ENCODE measurements at regions not wholly inside any gene's neighbourhood (a gene's known extent, or its start where the extent isn't known, plus 50 kb on each side); places are given as distances from the start of the nearest gene placed in this dataset.
A peak's percentile ranks its signal among the peaks of the same experiment; 100 is the strongest.
"Not testable (repeated sequence)": the region's sequence is repeated elsewhere in the genome, so short reads cannot be mapped to it uniquely, and the experiment has no call there.

DNA sequence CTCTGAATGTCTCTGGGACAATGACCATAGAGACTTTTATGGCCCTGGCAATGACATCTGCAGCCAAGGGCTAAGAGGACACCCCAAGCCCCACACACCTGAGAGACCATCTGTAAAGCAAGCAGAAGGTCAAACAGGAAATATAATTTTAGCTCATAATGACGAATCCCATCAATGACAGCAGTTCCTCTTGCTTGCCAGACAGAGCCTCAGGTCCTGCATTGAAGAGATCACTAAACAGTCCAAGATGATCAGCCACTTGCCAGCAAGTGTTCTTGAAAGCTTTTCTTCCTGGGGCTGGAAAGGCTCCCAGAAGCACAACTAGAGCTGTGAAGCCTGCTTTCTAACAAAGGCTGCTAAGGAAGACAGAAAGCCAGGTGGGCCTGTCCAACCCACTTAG, 993.7 kb upstream of the AUTS2 start:
- DNase-seq (ENCODE audit: low read depth, low spot score) = no peak

GRCh38 chr7:68610701-68611100, 987.6 kb upstream of the AUTS2 start:
- no peak for DNase-seq (ENCODE audit: low read depth, low spot score)

GRCh38 chr7:68613405-68613804, 984.9 kb upstream of the AUTS2 start:
- peak; percentile 5 for DNase-seq (ENCODE audit: low read depth, low spot score)

- no peak for DNase-seq (ENCODE audit: low read depth, low spot score)
These were observed 984.4 kb upstream of the AUTS2 start for GRCh38 chr7:68613897-68614296.

DNA sequence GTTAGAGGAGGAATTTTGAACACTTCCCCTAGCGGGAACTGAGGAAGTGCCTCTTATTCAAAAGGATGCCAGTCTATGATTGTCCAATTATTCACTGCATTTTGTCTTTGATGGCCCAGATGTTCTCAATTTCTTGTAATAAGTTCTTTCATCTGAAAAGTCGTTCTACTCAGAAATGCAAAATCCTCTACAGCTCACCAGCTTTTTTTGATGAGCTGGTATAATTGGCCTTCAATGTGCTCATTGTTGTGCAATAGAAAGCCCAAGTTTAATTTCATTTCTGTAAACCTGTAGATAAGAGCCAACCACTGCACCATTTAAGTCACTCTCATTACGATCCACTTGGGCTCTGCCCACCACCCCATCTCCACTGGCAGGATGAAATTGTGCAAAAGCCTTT, 978.7 kb upstream of the AUTS2 start:
- DNase-seq (ENCODE audit: low read depth, low spot score) = no peak

DNA sequence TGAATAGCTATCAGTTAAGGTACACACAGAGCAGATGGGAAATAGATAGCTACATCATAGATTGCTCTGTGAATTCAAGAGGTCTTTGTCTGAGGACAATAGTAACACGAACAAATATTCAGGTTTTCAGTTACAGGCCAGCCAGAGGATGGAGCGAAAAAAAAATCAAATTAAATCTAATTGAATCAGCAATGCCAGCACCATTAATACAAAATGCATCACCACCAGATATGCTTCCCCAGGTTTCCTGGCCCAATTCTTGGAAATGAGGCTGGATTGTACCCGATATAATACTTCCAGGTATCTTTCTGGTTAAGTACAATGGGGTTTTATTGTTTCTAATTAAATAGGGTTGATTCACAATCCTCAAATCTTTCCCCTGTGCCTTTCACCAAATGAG, 975.8 kb upstream of the AUTS2 start:
- no peak for DNase-seq (ENCODE audit: low read depth, low spot score)

DNA sequence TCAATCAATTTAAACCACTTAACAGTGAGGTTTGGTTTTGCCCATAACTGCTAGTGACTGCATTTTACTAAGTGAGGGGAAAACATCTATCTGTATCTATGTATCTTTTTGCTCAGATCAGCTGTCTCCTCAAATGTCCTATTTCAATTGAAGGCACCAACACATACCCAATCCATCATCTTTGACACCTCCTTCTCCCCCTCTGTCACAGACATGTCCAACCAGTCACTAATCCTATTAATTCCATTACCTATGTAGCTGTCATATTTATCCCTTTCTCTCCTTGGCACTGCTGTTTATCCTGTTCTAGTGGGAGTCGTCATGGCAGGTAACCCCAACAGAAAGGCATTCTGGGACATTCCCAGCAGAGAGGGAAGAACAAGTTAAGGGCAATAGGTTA, 975.2 kb upstream of the AUTS2 start:
- DNase-seq (ENCODE audit: low read depth, low spot score) = no peak

DNA sequence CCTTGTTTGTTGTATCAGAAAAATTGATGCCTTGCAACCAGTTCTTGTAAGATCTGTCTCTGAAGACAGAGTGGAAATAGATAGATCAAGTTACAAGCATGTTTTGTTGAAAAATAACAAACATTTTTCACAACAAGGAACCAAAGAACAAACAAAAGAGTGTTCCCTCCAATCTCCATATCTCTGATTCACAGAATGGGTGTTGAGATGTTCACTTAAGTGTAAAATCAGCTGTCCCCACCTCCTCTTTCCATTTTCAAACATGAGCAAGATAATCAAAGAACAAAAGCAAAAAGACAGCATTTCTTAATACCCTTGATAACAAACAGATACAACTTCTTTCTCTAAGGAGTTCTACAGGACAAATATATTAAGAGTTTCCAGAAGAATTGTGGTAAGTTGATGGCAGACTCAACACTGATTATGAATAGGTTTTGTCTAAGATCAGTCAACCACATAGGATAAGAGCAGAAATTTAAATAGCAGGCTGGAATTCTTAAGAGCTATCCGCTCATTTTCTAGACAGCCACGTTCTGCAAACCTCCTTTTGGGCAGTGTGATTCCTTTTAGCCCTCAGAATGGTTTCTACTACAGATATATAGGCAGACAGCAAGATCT, 970.9 kb upstream of the AUTS2 start:
- no peak for DNase-seq (ENCODE audit: low read depth, low spot score)

- DNase-seq (ENCODE audit: low read depth, low spot score) = not testable (repeated sequence)
These were observed 967.4 kb upstream of the AUTS2 start for GRCh38 chr7:68630914-68631313.

- DNase-seq (ENCODE audit: low read depth, low spot score) = no peak
These were observed 958.2 kb upstream of the AUTS2 start for GRCh38 chr7:68640103-68640502.

- DNase-seq (ENCODE audit: low read depth, low spot score) = no peak
These were observed 955.5 kb upstream of the AUTS2 start for GRCh38 chr7:68642727-68643126.

DNA sequence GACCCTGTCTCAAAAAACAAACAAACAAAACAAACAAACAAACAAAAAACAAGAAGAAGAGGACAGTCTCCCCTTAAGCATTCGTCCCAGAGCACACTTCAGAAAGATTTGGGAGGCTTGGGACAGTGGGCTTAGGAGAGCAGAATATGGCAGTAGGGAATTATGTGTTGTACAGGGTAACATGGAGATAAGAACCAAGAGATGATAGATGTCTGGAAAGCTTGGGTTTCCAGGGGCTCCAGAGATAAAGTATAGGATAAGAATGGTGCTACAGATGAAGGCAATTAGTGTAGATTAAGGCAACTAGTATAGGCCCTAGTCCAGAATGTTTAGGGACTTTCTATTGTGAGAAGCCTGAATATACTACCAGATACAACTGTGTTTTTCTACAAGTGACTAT, 934.9 kb upstream of the AUTS2 start:
- no peak for DNase-seq (ENCODE audit: low read depth, low spot score)

DNA sequence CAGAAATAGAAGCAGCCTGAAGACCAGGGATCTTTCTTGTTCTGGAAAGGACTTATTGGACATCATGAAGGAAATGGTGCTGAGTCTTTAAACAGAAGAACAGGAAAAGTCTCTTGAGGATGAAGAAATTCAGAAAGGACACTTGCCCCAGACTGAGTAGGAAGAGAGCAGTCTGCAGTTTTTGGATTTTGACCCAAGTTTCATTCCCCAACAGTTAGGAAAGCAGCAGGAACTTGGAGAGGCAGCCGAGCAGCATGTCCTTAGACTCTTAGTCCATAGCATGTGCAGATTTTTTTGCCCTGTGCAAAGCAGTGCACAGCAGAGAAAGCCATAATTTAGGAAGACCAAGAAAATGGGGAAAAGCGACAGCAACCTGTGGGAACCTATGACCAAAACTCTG, 927.2 kb upstream of the AUTS2 start:
- DNase-seq (ENCODE audit: low read depth, low spot score) = no peak

- DNase-seq (ENCODE audit: low read depth, low spot score) = no peak
These were observed 926.6 kb upstream of the AUTS2 start for GRCh38 chr7:68671671-68672070.

- DNase-seq (ENCODE audit: low read depth, low spot score) = no peak
These were observed 923.4 kb upstream of the AUTS2 start for GRCh38 chr7:68674826-68675225.

DNA sequence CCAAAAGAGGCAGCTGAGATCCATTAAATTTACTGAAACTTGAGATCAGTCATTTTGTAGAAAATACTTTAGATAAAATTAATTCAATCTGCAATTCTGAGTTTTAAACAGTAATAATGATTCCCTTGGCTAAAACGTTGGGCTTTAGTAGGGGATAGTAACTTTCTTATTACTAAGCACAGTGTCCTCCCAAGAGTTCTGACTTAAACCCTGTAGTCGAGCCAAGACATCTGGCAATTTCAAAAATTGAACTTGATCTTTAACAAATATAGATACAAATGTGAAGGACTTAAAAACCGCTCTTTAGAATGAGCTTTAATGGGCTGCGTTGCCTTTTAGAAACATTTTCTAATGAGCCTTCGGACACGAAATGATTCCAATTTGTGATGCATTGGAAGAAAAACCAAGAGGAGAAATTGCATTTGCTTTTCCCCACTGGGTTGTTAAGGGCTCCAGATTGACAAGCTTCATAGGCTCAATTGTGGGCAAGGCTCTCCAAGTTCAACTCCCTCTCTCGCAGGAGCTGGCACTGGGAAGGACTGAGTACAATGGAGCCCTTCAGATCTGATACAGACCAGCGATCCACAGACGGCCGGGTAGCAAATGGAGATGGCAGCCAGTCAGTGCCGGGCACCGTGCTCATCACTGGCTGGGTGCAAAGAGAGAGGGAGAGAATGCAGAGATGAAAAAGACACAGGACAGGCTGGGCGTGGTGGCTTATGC, 921.3 kb upstream of the AUTS2 start:
- DNase-seq (ENCODE audit: low read depth, low spot score) = no peak

DNA sequence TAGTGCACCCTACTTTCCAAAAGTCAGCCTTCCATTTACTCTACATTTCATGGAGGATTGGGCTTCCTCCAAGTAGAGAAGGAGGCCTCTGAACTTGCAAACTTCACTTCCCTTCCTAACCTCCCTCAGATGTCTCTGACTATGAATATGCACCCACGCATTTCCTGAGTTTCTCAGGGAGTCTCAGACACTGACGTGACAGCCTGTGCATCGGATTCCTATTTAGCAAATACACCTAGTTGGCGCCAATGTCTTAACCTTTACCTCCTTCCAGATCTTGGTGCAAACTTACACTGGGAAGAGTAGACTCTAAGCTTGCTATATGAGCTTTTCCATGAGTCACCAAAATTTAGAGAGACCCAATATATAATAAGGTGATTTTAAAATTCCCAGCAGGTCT, 920.1 kb upstream of the AUTS2 start:
- no peak for DNase-seq (ENCODE audit: low read depth, low spot score)

- peak; percentile 41 for DNase-seq (ENCODE audit: low read depth, low spot score)
These were observed 918.6 kb upstream of the AUTS2 start for GRCh38 chr7:68679459-68680234.

GRCh38 chr7:68680235-68680872, 917.9 kb upstream of the AUTS2 start:
- no peak for DNase-seq (ENCODE audit: low read depth, low spot score)

DNA sequence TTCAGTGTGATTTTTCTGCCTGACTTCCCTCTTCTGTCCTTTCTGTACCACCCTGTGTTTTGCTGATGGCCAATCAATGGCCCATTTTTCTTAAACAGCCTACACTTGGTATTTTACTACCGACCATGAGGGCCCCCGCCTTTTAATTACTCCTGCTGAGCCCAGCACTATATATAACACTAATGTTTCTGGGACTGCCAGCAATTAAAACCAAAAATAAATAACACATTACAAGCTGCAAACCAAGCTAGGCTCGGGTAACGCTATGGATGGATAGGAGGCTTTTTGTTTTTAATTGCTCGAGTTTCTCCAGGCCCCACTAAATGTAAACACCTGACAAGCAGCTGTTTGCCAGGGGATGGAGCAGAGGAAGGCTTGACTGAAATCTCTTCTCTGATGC, 915.4 kb upstream of the AUTS2 start:
- DNase-seq (ENCODE audit: low read depth, low spot score) = no peak

- peak; percentile 57 for DNase-seq (ENCODE audit: low read depth, low spot score)
These were observed 913.9 kb upstream of the AUTS2 start for GRCh38 chr7:68684246-68684839.

- DNase-seq (ENCODE audit: low read depth, low spot score) = no peak
These were observed 913.3 kb upstream of the AUTS2 start for GRCh38 chr7:68684996-68685395.

Data from ELF-1 (cell line).